GM12878 (cell line): ENCODE measurements at regions not wholly inside any gene's neighbourhood (a gene's known extent, or its start where the extent isn't known, plus 50 kb on each side); places are given as distances from the start of the nearest gene placed in this dataset.

Experiments
- ATAC-seq: fragments of 200-7000 bp; cut with Tn5 transposase; 3 replicates; pipeline ENCODE4 v1.9.1; 2020; ENCODE audit warnings: mild to moderate bottlenecking, moderate library complexity
- BruUV-seq: library from RNA; stranded (reverse); fragments of 400-500 nt; replicated peaks from 2 replicates; lab custom pipeline; 2021; lab: Mats Ljungman, UMichigan
- CTCF ChIA-PET: fragments of 300-600 bp; sonication (Branson Sonifier 250); formaldehyde crosslinking; extraction: SDS; loops from one replicate; lab custom pipeline; 2021; ENCODE audit warnings: inconsistent platforms; lab: Yijun Ruan, JAX
- POLR2A ChIA-PET: fragments of 350-600 bp; formaldehyde crosslinking; extraction: SDS; loops from one replicate; lab custom pipeline; 2021; ENCODE audit warnings: inconsistent platforms; lab: Charles Lee
- RAD21 ChIA-PET: fragments of 300-600 bp; sonication (Branson Sonifier 250); formaldehyde crosslinking; loops from one replicate; lab custom pipeline; 2023; ENCODE audit warnings: antibody characterized with exemption; ENCODE audit not compliant: unreplicated experiment; lab: Charles Lee
- SMC1A ChIA-PET: fragments of 300-600 bp; sonication (Branson Sonifier 250); formaldehyde crosslinking; loops from one replicate; lab custom pipeline; 2023; ENCODE audit not compliant: unreplicated experiment, uncharacterized antibody; lab: Charles Lee
- DNase-seq: peaks from one replicate; pipeline ENCODE4 v3.0.0-alpha.2; 2011; ENCODE audit warnings: low read depth, low spot score
- FAIRE-seq: peaks from 3 replicates; lab custom pipeline; 2011; peaks lifted over from hg19 to GRCh38; lab: Jason Lieb, UNC
- H2AFZ ChIP-seq: 2 replicates; pipeline ENCODE4 v1.6.0; 2011; ENCODE audit warnings: low read depth, low read length, control low read depth; ENCODE audit not compliant: control insufficient read depth
- H3K27ac ChIP-seq: 2 replicates; pipeline ENCODE4 v1.5.1; 2011; ENCODE audit warnings: control low read depth; ENCODE audit not compliant: control insufficient read depth, insufficient read depth
- H3K27me3 ChIP-seq, 2 experiments: replicated peaks in 1 of 2; 2 replicates each; pipeline versions ENCODE4 v1.6.0 to v1.6.1; 2011; ENCODE audit warnings: low read length in 1 of 2; ENCODE audit not compliant: control insufficient read depth in 2 of 2, insufficient read depth in 2 of 2
- H3K36me3 ChIP-seq, 2 experiments: 2 replicates each; pipeline ENCODE4 v1.5.1; 2011; ENCODE audit warnings: low read length in 1 of 2; ENCODE audit not compliant: control insufficient read depth in 2 of 2, insufficient read depth in 2 of 2
- H3K4me1 ChIP-seq: 2 replicates; pipeline ENCODE4 v1.6.1; 2011; ENCODE audit warnings: mild to moderate bottlenecking, low read length, moderate library complexity, mixed read lengths; ENCODE audit not compliant: control insufficient read depth, insufficient read depth
- H3K4me2 ChIP-seq: 2 replicates; pipeline ENCODE4 v1.6.0; 2011; ENCODE audit warnings: control low read depth; ENCODE audit not compliant: control insufficient read depth, insufficient read depth
- H3K4me3 ChIP-seq: fragments of 200-600 bp; sonication (generic); 2 replicates; pipeline ENCODE4 v1.5.1; 2016
- H3K79me2 ChIP-seq: 2 replicates; pipeline ENCODE4 v1.6.0; 2011; ENCODE audit warnings: low read length; ENCODE audit not compliant: control insufficient read depth, insufficient read depth
- H3K9ac ChIP-seq: 2 replicates; pipeline ENCODE4 v1.8.0; 2011; ENCODE audit warnings: low read length, control low read depth, mixed read lengths; ENCODE audit not compliant: control insufficient read depth, insufficient read depth
- H3K9me3 ChIP-seq: replicated peaks from 3 replicates; pipeline ENCODE4 v1.5.1; 2011; ENCODE audit warnings: mild to moderate bottlenecking, low read length; ENCODE audit not compliant: control insufficient read depth, insufficient read depth
- H4K20me1 ChIP-seq: 2 replicates; pipeline ENCODE4 v1.6.0; 2011; ENCODE audit not compliant: control insufficient read depth, insufficient read depth
- BHLHE40 ChIP-seq, 2 experiments: fragments of 450-650 bp in 1 of 2; IDR thresholded peaks; 2 replicates each; pipeline ENCODE4 v1.6.1; 2011 to 2017; ENCODE audit warnings: low read depth in 2 of 2, borderline replicate concordance in 1 of 2, improper control_type of control experiment in 1 of 2, low read length in 1 of 2, mild to moderate bottlenecking in 1 of 2
- CBX3 ChIP-seq: fragments of 200-600 bp; sonication (generic); IDR thresholded peaks from 2 replicates; pipeline ENCODE4 v1.6.1; 2016; ENCODE audit warnings: low read depth, borderline replicate concordance
- CHD4 ChIP-seq: fragments of 200-600 bp; sonication (generic); IDR thresholded peaks from 2 replicates; pipeline ENCODE4 v1.6.1; 2016; ENCODE audit warnings: mild to moderate bottlenecking
- CREB1 ChIP-seq: IDR thresholded peaks from 2 replicates; pipeline ENCODE4 v1.6.1; 2012; ENCODE audit warnings: low read depth, mild to moderate bottlenecking, inconsistent platforms
- EP300 ChIP-seq, 2 experiments: fragments of 150-350 bp in 1 of 2; IDR thresholded peaks; 2 replicates each; pipeline ENCODE4 v1.6.1; 2011 to 2012; ENCODE audit warnings: low read depth in 2 of 2, low read length in 2 of 2, borderline replicate concordance in 1 of 2, improper control_type of control experiment in 1 of 2, inconsistent platforms in 1 of 2; ENCODE audit not compliant: control insufficient read depth in 1 of 2
- IKZF2 ChIP-seq, 2 experiments: fragments of 450-650 bp; IDR thresholded peaks; 2 replicates each; pipeline ENCODE4 v1.6.1; 2017; ENCODE audit warnings: mild to moderate bottlenecking in 2 of 2, moderate library complexity in 2 of 2
- KAT2A ChIP-seq: conservative IDR thresholded peaks from 2 replicates; pipeline ENCODE4 v1.6.1; 2011; ENCODE audit warnings: low read depth, low read length; ENCODE audit not compliant: control insufficient read depth
- MEF2A ChIP-seq: IDR thresholded peaks from 2 replicates; pipeline ENCODE4 v1.6.1; 2011; ENCODE audit warnings: low read depth, mild to moderate bottlenecking, low read length, moderate library complexity; ENCODE audit not compliant: insufficient read depth
- NFYA ChIP-seq: IDR thresholded peaks from 2 replicates; pipeline ENCODE4 v1.6.1; 2011; ENCODE audit warnings: low read depth, mild to moderate bottlenecking, low read length, improper control_type of control experiment, borderline replicate concordance
- POU2F2 ChIP-seq: IDR thresholded peaks from 3 replicates; pipeline ENCODE4 v1.6.1; 2011; ENCODE audit warnings: low read depth, mild to moderate bottlenecking, low read length, borderline replicate concordance
- RAD21 ChIP-seq: IDR thresholded peaks from 2 replicates; pipeline ENCODE4 v1.6.1; 2011; ENCODE audit warnings: mild to moderate bottlenecking, low read depth, low read length, moderate library complexity; ENCODE audit not compliant: insufficient read depth
- SMAD5 ChIP-seq: IDR thresholded peaks from 2 replicates; pipeline ENCODE4 v1.6.1; 2016; ENCODE audit warnings: antibody characterized with exemption, low read depth
- SREBF2 ChIP-seq: IDR thresholded peaks from 2 replicates; pipeline ENCODE4 v1.6.1; 2012; ENCODE audit warnings: mild to moderate bottlenecking, low read length
- ZNF217 ChIP-seq: fragments of 450-650 bp; IDR thresholded peaks from 2 replicates; pipeline ENCODE4 v1.6.1; 2017; ENCODE audit warnings: antibody characterized with exemption, mild to moderate bottlenecking
- ZZZ3 ChIP-seq: IDR thresholded peaks from 2 replicates; pipeline ENCODE4 v1.6.1; 2011; ENCODE audit warnings: low read depth; ENCODE audit not compliant: control insufficient read depth, insufficient read length
- WGBS: methylation state at CpG from one replicate; pipeline ENCODE4 v1.1.6; 2016; ENCODE audit warnings: low lambda C conversion rate; ENCODE audit not compliant: insufficient replicate concordance, insufficient coverage; ENCODE audit errors: missing lambda C conversion rate; 5-methylcytosine and 5-hydroxymethylcytosine counted together
- in situ Hi-C: fragments of 300-500 bp; cut with MboI; formaldehyde crosslinking; loops from 9 replicates; pipeline ENCODE4 v1.14.3; 2018; ENCODE audit warnings: mixed read lengths
- intact Hi-C: fragments of 100-400 bp; cut with micrococcal nuclease; formaldehyde crosslinking; loops from one replicate; pipeline ENCODE4 v1.14.2; 2022; ENCODE audit not compliant: unreplicated experiment
- TF ChIP-seq, protein P1 (sequence below): fragments of 150-350 bp; IDR thresholded peaks from 2 replicates; pipeline ENCODE4 v1.6.1; 2014; ENCODE audit warnings: mild to moderate bottlenecking, low read depth, low read length
- TF ChIP-seq, protein P2 (sequence below): IDR thresholded peaks from 2 replicates; pipeline ENCODE4 v1.6.1; 2012; ENCODE audit warnings: low read length, inconsistent platforms
- TF ChIP-seq, protein P3 (sequence below), 3 experiments: IDR thresholded peaks in 2 of 3; conservative IDR thresholded peaks in 1 of 3; 2 replicates each; pipeline ENCODE4 v1.5.1; 2011; ENCODE audit warnings: low read depth in 3 of 3, low read length in 3 of 3, mild to moderate bottlenecking in 3 of 3, control low read depth in 2 of 3, moderate library complexity in 2 of 3, inconsistent platforms in 1 of 3, mixed read lengths in 1 of 3; ENCODE audit not compliant: control insufficient read depth in 2 of 3, insufficient read depth in 1 of 3; ENCODE audit errors: extremely low read depth in 1 of 3
- TF ChIP-seq, protein P4 (sequence below): IDR thresholded peaks from 2 replicates; pipeline ENCODE4 v1.6.1; 2012; ENCODE audit warnings: low read depth, low read length, improper control_type of control experiment

DNA sequence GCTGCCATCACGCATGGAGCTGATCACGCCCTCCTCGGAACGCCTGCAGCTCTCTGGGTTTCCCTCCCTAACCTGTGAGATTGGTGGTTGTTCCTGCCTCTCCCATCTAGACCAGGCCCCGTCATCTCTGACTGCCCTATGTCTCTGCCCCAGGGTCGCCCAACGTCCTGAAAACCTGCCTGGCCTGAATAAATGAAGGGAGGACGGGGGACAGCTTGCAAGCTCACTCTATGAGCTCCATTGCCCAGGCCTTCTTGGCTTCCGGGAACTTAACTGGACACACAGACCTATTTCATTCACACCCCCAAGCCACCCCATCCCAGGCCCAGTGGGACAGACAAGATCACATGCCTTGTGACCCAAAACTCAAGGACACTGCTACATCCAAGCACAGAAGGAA, 274.2 kb downstream of the XXYLT1 start:
- BruUV-seq, result no TSS peak
- ATAC-seq (no peak), FAIRE-seq (no peak), DNase-seq (no peak)
- Histone ChIP-seq H3K79me2 (no peaks in the 10 kb centered on the region), H3K9me3 (no peaks in the 10 kb centered on the region), H3K9ac (no peak overlapping the region), H3K27ac (no peak overlapping the region), H3K4me1 (no peaks in the 10 kb centered on the region), H3K4me3 (no peak overlapping the region), H4K20me1 (no peaks in the 10 kb centered on the region), H2AFZ (no peak overlapping the region), H3K27me3 (peaks cover 0 to 2% of the 10 kb centered on the region in 2 experiments; a peak in 3 of 4 replicates), H3K36me3 (no peaks in the 10 kb centered on the region), H3K4me2 (no peak overlapping the region)
- ChIA-PET SMC1A (interaction anchor here (0.9 to 1.7 kb wide), 2 partner anchors 13 to 40 kb away, joined by 3 to 7 read pairs; no protein-coding TSS in a partner anchor), RAD21 (no interaction called here), CTCF (interaction anchor here (0.9 to 1.2 kb wide), 2 partner anchors 22 to 314 kb away, joined by 3 to 4 read pairs; no protein-coding TSS in a partner anchor), POLR2A (no interaction called here)
- intact Hi-C loops, result no loop called here
- no peak for TF ChIP-seq CBX3
- TF ChIP-seq, protein P1, sequence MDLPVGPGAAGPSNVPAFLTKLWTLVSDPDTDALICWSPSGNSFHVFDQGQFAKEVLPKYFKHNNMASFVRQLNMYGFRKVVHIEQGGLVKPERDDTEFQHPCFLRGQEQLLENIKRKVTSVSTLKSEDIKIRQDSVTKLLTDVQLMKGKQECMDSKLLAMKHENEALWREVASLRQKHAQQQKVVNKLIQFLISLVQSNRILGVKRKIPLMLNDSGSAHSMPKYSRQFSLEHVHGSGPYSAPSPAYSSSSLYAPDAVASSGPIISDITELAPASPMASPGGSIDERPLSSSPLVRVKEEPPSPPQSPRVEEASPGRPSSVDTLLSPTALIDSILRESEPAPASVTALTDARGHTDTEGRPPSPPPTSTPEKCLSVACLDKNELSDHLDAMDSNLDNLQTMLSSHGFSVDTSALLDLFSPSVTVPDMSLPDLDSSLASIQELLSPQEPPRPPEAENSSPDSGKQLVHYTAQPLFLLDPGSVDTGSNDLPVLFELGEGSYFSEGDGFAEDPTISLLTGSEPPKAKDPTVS, result no peak
- TF ChIP-seq IKZF2 (IDR thresholded peaks at IDR 0.05), result no peak
- no peak for TF ChIP-seq NFYA
- TF ChIP-seq SREBF2, result no peak
- TF ChIP-seq ZNF217, result no peak
- TF ChIP-seq, protein P2, sequence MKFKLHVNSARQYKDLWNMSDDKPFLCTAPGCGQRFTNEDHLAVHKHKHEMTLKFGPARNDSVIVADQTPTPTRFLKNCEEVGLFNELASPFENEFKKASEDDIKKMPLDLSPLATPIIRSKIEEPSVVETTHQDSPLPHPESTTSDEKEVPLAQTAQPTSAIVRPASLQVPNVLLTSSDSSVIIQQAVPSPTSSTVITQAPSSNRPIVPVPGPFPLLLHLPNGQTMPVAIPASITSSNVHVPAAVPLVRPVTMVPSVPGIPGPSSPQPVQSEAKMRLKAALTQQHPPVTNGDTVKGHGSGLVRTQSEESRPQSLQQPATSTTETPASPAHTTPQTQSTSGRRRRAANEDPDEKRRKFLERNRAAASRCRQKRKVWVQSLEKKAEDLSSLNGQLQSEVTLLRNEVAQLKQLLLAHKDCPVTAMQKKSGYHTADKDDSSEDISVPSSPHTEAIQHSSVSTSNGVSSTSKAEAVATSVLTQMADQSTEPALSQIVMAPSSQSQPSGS, result no peak
- TF ChIP-seq RAD21, result no peak
- no peak for TF ChIP-seq SMAD5
- no peak for TF ChIP-seq POU2F2
- no peak for TF ChIP-seq CHD4
- TF ChIP-seq, protein P3, sequence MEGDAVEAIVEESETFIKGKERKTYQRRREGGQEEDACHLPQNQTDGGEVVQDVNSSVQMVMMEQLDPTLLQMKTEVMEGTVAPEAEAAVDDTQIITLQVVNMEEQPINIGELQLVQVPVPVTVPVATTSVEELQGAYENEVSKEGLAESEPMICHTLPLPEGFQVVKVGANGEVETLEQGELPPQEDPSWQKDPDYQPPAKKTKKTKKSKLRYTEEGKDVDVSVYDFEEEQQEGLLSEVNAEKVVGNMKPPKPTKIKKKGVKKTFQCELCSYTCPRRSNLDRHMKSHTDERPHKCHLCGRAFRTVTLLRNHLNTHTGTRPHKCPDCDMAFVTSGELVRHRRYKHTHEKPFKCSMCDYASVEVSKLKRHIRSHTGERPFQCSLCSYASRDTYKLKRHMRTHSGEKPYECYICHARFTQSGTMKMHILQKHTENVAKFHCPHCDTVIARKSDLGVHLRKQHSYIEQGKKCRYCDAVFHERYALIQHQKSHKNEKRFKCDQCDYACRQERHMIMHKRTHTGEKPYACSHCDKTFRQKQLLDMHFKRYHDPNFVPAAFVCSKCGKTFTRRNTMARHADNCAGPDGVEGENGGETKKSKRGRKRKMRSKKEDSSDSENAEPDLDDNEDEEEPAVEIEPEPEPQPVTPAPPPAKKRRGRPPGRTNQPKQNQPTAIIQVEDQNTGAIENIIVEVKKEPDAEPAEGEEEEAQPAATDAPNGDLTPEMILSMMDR (IDR thresholded peaks at IDR 0.05 in 2 of 3, conservative IDR thresholded peaks at IDR 0.05 in 1 of 3; ENCODE audit: control insufficient read depth in 2 of 3, extremely low read depth in 1 of 3, insufficient read depth in 1 of 3, low read depth in 3 of 3, low read length in 3 of 3), result no peak
- TF ChIP-seq ZZZ3, result no peak
- TF ChIP-seq CREB1, result no peak
- TF ChIP-seq BHLHE40 (IDR thresholded peaks at IDR 0.05; ENCODE audit: borderline replicate concordance in 1 of 2, low read depth in 2 of 2, low read length in 1 of 2), result no peak
- no peak for TF ChIP-seq MEF2A
- TF ChIP-seq, protein P4, sequence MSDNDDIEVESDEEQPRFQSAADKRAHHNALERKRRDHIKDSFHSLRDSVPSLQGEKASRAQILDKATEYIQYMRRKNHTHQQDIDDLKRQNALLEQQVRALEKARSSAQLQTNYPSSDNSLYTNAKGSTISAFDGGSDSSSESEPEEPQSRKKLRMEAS, result no peak
- TF ChIP-seq EP300 (IDR thresholded peaks at IDR 0.05; ENCODE audit: borderline replicate concordance in 1 of 2, control insufficient read depth in 1 of 2, low read depth in 2 of 2, low read length in 2 of 2), result no peak
- TF ChIP-seq KAT2A, result no peak
- WGBS, result 52% methylated on average over 9 of the region's 9 CpGs
- in situ Hi-C loops, result no loop called here
